ENCODE measurements at regions not wholly inside any gene's neighbourhood (a gene's known extent, or its start where the extent isn't known, plus 50 kb on each side); places are given as distances from the start of the nearest gene placed in this dataset.

DNA sequence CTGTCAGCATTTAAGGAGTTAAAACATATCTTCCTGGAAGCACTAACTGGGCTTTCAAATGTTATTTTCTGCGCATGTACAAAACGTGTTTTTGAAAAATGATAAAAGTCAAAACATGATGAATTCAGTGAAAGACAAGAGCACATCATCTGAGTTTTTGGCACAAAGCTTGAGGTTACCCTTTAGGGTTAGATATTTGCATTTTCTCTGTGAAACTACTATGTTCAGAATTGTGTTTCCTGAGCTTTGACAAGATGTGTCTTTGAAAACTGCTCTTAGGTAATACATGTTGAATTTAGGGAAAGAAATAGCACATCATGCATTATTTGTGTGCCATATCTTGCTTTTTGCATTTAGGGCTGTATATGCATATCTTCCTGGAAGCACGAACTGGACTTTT is 79.0 kb downstream of the ASCL4 start:
- TF ChIP-seq POLR2A (IDR thresholded peaks at IDR 0.05) (no peak), EP300 (IDR thresholded peaks at IDR 0.05) (no peak)
- TF ChIP-seq, protein P1, sequence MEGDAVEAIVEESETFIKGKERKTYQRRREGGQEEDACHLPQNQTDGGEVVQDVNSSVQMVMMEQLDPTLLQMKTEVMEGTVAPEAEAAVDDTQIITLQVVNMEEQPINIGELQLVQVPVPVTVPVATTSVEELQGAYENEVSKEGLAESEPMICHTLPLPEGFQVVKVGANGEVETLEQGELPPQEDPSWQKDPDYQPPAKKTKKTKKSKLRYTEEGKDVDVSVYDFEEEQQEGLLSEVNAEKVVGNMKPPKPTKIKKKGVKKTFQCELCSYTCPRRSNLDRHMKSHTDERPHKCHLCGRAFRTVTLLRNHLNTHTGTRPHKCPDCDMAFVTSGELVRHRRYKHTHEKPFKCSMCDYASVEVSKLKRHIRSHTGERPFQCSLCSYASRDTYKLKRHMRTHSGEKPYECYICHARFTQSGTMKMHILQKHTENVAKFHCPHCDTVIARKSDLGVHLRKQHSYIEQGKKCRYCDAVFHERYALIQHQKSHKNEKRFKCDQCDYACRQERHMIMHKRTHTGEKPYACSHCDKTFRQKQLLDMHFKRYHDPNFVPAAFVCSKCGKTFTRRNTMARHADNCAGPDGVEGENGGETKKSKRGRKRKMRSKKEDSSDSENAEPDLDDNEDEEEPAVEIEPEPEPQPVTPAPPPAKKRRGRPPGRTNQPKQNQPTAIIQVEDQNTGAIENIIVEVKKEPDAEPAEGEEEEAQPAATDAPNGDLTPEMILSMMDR (IDR thresholded peaks at IDR 0.05): no peak

Measured in ovary (tissue), 3 donors.